ENCODE measurements at regions not wholly inside any gene's neighbourhood (a gene's known extent, or its start where the extent isn't known, plus 50 kb on each side); places are given as distances from the start of the nearest gene placed in this dataset.

DNA sequence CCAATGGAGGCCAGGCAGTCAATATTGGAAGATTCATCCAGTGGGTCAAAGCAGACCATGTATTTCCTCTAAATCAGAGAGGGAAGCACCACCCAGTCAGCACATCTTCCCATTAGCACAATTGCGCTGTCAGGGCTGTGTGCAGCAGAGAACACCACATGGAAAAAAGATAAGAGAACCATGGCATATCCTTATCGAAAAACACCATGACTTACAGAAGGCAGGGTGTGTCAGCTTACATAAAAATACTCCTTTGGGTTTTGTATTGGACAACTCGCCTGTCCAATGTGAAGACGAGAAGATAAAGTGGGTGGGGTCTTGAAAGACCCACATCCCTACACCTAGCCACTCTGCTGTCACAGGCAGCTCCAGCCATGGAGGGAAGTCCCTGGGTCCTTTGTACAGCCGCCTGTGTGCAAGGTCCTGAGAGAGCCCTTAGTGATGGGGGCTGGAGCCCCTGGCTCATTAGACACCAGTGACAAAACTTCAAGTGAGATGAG lies 71.9 kb upstream of the SPATA31E1 start:
- no peak for ATAC-seq
- no peak for TF ChIP-seq ESRRG (CRISPR knock-in tag; IDR thresholded peaks at IDR 0.05)
- TF ChIP-seq ZFP30 (CRISPR knock-in tag; IDR thresholded peaks at IDR 0.05) = no peak
- TF ChIP-seq, protein P1, sequence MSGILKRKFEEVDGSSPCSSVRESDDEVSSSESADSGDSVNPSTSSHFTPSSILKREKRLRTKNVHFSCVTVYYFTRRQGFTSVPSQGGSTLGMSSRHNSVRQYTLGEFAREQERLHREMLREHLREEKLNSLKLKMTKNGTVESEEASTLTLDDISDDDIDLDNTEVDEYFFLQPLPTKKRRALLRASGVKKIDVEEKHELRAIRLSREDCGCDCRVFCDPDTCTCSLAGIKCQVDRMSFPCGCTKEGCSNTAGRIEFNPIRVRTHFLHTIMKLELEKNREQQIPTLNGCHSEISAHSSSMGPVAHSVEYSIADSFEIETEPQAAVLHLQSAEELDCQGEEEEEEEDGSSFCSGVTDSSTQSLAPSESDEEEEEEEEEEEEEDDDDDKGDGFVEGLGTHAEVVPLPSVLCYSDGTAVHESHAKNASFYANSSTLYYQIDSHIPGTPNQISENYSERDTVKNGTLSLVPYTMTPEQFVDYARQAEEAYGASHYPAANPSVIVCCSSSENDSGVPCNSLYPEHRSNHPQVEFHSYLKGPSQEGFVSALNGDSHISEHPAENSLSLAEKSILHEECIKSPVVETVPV (CRISPR knock-in tag; IDR thresholded peaks at IDR 0.05) = no peak
- TF ChIP-seq RARB (CRISPR knock-in tag; IDR thresholded peaks at IDR 0.05) = no peak
- TF ChIP-seq ZNF565 (CRISPR knock-in tag; conservative IDR thresholded peaks at IDR 0.05; ENCODE audit: low read depth) = no peak

- no peak for TF ChIP-seq ZNF70 (CRISPR knock-in tag; IDR thresholded peaks at IDR 0.05)
- peak; percentile 40; the same call in 1 of the 3 replicates for ATAC-seq
These were observed 70.1 kb upstream of the SPATA31E1 start for GRCh38 chr9:87812375-87813118.

DNA sequence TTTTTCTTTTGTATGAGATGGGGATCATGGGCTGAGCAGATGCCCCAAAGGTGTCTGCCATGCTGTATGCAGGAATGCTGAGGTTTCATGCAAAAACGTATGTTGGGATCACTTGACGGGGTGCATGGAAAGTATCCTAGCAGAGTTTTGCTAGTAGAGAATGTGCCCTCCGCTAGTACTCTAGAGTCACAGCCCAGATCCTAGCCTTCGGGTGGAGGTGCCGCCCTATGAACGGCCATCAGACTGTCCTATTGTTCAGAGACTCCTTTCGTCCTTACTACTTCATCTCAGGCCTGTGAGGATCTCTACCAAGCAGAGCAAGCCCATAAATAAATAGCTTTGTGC lies 69.6 kb upstream of the SPATA31E1 start:
- no peak for ATAC-seq

DNA sequence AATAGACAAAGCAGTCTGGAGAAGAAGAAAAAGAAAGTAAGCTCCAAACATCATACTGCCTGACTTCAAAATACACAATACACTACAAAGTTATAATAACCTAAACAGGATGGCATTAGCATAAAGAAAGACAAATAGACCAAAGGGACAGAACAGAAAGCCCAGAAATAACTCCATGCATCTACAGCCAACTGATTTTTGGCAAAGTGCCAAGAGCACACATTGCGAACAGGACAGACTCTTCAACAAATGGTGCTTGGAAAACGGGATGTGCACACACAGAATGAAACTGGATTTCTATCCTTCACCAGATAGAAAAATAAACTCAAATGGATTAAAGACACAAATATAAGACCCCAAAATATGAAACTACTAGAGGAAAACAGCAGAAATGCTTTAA lies 66.6 kb upstream of the SPATA31E1 start:
- no peak for TF ChIP-seq TCF4 (CRISPR knock-in tag; IDR thresholded peaks at IDR 0.05; ENCODE audit: borderline replicate concordance)
- TF ChIP-seq ZFP30 (CRISPR knock-in tag; IDR thresholded peaks at IDR 0.05) = no peak
- TF ChIP-seq TSHZ2 (CRISPR knock-in tag; IDR thresholded peaks at IDR 0.05) = no peak
- no peak for TF ChIP-seq ZNF565 (CRISPR knock-in tag; conservative IDR thresholded peaks at IDR 0.05; ENCODE audit: low read depth)

More for the DNA sequence above, 69.6 kb upstream of the SPATA31E1 start:
- TF ChIP-seq BACH2 (CRISPR knock-in tag; IDR thresholded peaks at IDR 0.05; ENCODE audit: borderline replicate concordance) (no peak), ESRRG (CRISPR knock-in tag; IDR thresholded peaks at IDR 0.05) (no peak), ARNTL (CRISPR knock-in tag; IDR thresholded peaks at IDR 0.05; ENCODE audit: borderline replicate concordance, low read depth) (no peak), ZNF565 (CRISPR knock-in tag; conservative IDR thresholded peaks at IDR 0.05; ENCODE audit: low read depth) (no peak)
- TF ChIP-seq, protein P2, sequence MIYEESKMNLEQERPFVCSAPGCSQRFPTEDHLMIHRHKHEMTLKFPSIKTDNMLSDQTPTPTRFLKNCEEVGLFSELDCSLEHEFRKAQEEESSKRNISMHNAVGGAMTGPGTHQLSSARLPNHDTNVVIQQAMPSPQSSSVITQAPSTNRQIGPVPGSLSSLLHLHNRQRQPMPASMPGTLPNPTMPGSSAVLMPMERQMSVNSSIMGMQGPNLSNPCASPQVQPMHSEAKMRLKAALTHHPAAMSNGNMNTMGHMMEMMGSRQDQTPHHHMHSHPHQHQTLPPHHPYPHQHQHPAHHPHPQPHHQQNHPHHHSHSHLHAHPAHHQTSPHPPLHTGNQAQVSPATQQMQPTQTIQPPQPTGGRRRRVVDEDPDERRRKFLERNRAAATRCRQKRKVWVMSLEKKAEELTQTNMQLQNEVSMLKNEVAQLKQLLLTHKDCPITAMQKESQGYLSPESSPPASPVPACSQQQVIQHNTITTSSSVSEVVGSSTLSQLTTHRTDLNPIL (CRISPR knock-in tag; IDR thresholded peaks at IDR 0.05; ENCODE audit: low read depth) = no peak

DNA sequence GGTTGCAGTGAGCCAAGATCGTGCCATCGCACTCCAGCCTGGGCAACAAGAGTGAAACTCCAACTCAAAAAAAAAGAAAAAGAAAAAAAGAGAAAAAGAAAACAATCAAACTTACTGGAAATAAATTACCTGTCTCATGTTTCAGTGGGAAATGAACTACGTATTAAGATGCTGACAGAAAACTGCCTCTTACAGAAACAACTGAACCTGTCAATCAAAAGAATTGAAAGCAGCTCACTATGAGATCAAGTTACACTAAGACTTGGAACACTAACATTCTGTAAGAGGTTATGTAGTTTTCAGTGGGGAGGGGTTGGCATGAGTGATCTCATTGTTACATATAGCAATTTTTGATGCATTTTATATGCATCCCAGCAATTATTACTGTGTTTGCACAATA lies 64.4 kb upstream of the SPATA31E1 start:
- no peak for ATAC-seq
- TF ChIP-seq CSDC2 (CRISPR knock-in tag; IDR thresholded peaks at IDR 0.05) (no peak), PPARA (CRISPR knock-in tag; IDR thresholded peaks at IDR 0.05; ENCODE audit: borderline replicate concordance) (no peak), TSHZ2 (CRISPR knock-in tag; IDR thresholded peaks at IDR 0.05) (no peak), ESRRG (CRISPR knock-in tag; IDR thresholded peaks at IDR 0.05) (no peak), OSR1 (CRISPR knock-in tag; IDR thresholded peaks at IDR 0.05) (no peak), ARNTL (CRISPR knock-in tag; IDR thresholded peaks at IDR 0.05; ENCODE audit: borderline replicate concordance, low read depth) (no peak), TOX (CRISPR knock-in tag; IDR thresholded peaks at IDR 0.05; ENCODE audit: borderline replicate concordance) (no peak), ZFP30 (CRISPR knock-in tag; IDR thresholded peaks at IDR 0.05) (no peak), TCF4 (CRISPR knock-in tag; IDR thresholded peaks at IDR 0.05; ENCODE audit: borderline replicate concordance) (no peak), ZNF565 (CRISPR knock-in tag; conservative IDR thresholded peaks at IDR 0.05; ENCODE audit: low read depth) (no peak), SNAI2 (CRISPR knock-in tag; IDR thresholded peaks at IDR 0.05) (no peak), ZFP3 (CRISPR knock-in tag; IDR thresholded peaks at IDR 0.05) (no peak), POU6F1 (CRISPR knock-in tag; IDR thresholded peaks at IDR 0.05; ENCODE audit: borderline replicate concordance, low read depth) (no peak), ZC3H10 (CRISPR knock-in tag; IDR thresholded peaks at IDR 0.05) (no peak)
- TF ChIP-seq, protein P2 (CRISPR knock-in tag; IDR thresholded peaks at IDR 0.05; ENCODE audit: low read depth) = no peak
- TF ChIP-seq, protein P1 (CRISPR knock-in tag; IDR thresholded peaks at IDR 0.05) = no peak

More for the DNA sequence above, 66.6 kb upstream of the SPATA31E1 start:
- ATAC-seq = no peak

All from SK-N-SH treated with all-trans-retinoic acid at 6 μM for 48 hours (cell line).